ENCODE measurements at regions not wholly inside any gene's neighbourhood (a gene's known extent, or its start where the extent isn't known, plus 50 kb on each side); places are given as distances from the start of the nearest gene placed in this dataset.

DNA sequence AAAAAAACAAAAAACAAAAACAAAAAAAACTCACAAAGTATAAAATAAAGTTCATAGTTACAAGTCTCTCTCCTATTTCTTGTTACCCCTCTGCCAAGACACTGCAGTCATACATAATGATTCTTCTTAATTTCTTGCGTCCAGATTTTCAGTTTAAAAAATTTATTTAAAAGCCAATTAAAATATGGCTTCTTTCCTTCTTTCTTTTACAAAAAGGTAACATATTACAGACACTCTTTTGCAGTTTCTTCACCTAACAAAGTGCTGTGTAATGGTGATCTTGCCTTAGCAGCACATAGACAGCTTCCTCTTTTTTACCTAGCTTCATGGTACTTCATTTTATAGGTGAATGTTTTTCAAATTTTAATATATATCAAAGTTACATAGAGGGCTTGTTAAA, 136.1 kb upstream of the SGO1 start:
- Mint-ChIP-seq H3K9me3 (no peaks in the 10 kb centered on the region), H3K4me1 (peaks cover 19% of the 10 kb centered on the region), H3K27ac (no peak overlapping the region), H3K27me3 (ENCODE audit: low read depth) (no peaks in the 10 kb centered on the region), H3K4me3 (no peak overlapping the region), H3K36me3 (no peaks in the 10 kb centered on the region)
- TF ChIP-seq, protein P1, sequence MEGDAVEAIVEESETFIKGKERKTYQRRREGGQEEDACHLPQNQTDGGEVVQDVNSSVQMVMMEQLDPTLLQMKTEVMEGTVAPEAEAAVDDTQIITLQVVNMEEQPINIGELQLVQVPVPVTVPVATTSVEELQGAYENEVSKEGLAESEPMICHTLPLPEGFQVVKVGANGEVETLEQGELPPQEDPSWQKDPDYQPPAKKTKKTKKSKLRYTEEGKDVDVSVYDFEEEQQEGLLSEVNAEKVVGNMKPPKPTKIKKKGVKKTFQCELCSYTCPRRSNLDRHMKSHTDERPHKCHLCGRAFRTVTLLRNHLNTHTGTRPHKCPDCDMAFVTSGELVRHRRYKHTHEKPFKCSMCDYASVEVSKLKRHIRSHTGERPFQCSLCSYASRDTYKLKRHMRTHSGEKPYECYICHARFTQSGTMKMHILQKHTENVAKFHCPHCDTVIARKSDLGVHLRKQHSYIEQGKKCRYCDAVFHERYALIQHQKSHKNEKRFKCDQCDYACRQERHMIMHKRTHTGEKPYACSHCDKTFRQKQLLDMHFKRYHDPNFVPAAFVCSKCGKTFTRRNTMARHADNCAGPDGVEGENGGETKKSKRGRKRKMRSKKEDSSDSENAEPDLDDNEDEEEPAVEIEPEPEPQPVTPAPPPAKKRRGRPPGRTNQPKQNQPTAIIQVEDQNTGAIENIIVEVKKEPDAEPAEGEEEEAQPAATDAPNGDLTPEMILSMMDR (IDR thresholded peaks at IDR 0.05; ENCODE audit: unreplicated experiment) = no peak
- DNase-seq (ENCODE audit: low spot score in 2 of 2, unreplicated experiment in 2 of 2) = no peak

DNA sequence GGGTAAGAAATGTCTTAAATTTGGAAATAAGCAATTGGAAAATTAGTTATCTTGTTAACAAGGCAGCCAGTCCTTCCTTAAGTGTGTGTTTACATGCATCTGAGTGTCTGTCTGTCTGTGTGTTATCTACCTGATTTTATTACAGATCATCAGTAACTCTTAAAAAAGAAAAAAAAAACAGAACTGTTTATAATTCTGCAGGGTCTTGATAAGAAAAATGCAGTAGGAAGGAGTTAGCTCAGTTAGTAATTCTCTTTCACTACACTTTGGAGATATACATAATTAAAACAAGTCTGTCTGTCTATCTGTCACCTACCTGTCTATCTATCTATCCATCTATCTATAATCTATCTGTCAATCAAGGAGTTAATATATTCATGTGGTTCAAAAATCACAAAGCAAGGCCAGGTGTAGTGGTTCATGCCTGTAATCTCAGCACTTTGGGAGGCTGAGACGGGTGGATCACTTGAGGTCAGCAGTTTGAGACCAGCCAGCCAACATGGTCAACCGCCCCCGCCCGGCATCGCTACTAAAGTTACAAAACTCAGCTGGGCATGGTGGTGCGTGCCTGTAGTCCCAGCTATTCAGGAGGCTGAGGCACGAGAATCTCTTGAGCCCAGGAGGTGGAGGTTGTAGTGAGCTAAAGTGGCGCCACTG, 135.5 kb upstream of the SGO1 start:
- no peaks in the 10 kb centered on the region for H3K9me3 Mint-ChIP-seq
- no peak overlapping the region for H3K27ac Mint-ChIP-seq
- H3K27me3 Mint-ChIP-seq (ENCODE audit: low read depth) = no peaks in the 10 kb centered on the region
- TF ChIP-seq, protein P1 (IDR thresholded peaks at IDR 0.05; ENCODE audit: unreplicated experiment) = no peak
- DNase-seq (ENCODE audit: low spot score in 2 of 2, unreplicated experiment in 2 of 2) = no peak
- peaks cover 19% of the 10 kb centered on the region for H3K4me1 Mint-ChIP-seq
- no peaks in the 10 kb centered on the region for H3K36me3 Mint-ChIP-seq
- no peak overlapping the region for H3K4me3 Mint-ChIP-seq

DNA sequence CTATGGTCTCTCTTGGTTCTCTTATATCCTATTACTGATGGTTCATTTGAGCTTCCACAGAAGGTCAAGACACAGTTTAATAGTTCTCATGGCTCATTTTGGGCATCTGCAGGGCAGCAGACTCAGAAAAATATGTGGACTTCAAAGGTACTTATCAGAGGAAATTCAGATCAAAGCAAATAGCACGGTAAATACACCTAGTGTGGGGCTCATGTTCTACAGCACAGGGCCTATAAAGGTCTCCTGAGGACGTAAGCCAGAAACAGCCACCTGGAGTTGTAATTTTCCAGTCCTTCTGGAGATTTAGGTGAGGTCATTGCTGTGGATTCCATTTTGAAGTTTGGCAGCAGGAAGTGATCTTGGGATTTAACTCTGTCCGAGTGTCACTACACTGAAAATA, 134.5 kb upstream of the SGO1 start:
- H3K4me3 Mint-ChIP-seq = no peak overlapping the region
- no peak for DNase-seq (ENCODE audit: low spot score in 2 of 2, unreplicated experiment in 2 of 2)
- H3K36me3 Mint-ChIP-seq = no peaks in the 10 kb centered on the region
- H3K27ac Mint-ChIP-seq = no peak overlapping the region
- TF ChIP-seq, protein P1 (IDR thresholded peaks at IDR 0.05; ENCODE audit: unreplicated experiment) = no peak
- no peaks in the 10 kb centered on the region for H3K9me3 Mint-ChIP-seq
- peaks cover 19% of the 10 kb centered on the region for H3K4me1 Mint-ChIP-seq
- H3K27me3 Mint-ChIP-seq (ENCODE audit: low read depth) = no peaks in the 10 kb centered on the region

DNA sequence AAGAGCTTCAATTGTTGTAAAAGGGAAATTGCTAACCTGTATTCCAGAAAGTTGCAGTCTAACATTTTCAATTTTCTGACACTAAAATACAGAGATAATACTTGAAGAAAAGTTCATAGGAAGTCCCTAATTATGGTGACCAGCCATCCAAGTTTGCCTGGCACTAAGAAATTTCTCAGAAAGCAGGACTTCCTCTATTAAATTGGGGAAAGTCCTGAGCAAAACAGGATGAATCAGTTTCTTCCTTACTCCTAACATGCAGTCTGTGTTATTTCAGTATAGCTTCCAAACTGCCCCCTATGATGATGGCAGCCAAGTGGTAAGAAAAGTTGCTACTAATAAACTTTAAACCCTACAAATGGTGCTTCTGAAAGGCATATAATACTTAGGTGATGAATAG, 133.5 kb upstream of the SGO1 start:
- DNase-seq (ENCODE audit: low spot score in 2 of 2, unreplicated experiment in 2 of 2) = no peak
- H3K27me3 Mint-ChIP-seq (ENCODE audit: low read depth) = no peaks in the 10 kb centered on the region
- H3K4me3 Mint-ChIP-seq = no peak overlapping the region
- H3K27ac Mint-ChIP-seq = no peak overlapping the region
- peaks cover 11% of the 10 kb centered on the region for H3K4me1 Mint-ChIP-seq
- TF ChIP-seq, protein P1 (IDR thresholded peaks at IDR 0.05; ENCODE audit: unreplicated experiment) = no peak
- H3K9me3 Mint-ChIP-seq = peaks cover 2% of the 10 kb centered on the region
- no peaks in the 10 kb centered on the region for H3K36me3 Mint-ChIP-seq

DNA sequence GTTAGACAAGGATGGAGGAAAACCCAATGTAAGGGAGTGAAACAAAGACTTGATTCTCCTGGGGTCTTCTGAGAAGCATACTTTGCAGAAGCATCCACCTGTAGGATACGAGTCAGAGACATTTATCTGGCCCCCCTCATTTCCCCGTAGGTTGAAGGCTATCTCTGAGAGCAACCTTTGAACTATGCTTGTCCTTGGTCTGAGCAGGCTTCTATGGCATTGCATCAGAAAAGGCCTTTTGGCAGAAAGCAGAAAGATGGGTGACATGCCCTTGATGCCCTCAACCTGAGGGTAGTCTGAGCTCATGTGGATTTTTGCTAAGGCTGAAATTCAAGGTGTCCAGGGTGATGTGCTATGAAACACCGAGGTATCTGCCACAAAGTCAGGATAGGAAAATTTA, 131.6 kb upstream of the SGO1 start:
- peaks cover 6% of the 10 kb centered on the region for H3K9me3 Mint-ChIP-seq
- TF ChIP-seq, protein P1 (IDR thresholded peaks at IDR 0.05; ENCODE audit: unreplicated experiment) = no peak
- no peaks in the 10 kb centered on the region for H3K27me3 Mint-ChIP-seq (ENCODE audit: low read depth)
- no peak for DNase-seq (ENCODE audit: low spot score in 2 of 2, unreplicated experiment in 2 of 2)
- H3K4me1 Mint-ChIP-seq = peaks cover 7% of the 10 kb centered on the region
- no peak overlapping the region for H3K4me3 Mint-ChIP-seq
- no peak overlapping the region for H3K27ac Mint-ChIP-seq
- H3K36me3 Mint-ChIP-seq = no peaks in the 10 kb centered on the region

DNA sequence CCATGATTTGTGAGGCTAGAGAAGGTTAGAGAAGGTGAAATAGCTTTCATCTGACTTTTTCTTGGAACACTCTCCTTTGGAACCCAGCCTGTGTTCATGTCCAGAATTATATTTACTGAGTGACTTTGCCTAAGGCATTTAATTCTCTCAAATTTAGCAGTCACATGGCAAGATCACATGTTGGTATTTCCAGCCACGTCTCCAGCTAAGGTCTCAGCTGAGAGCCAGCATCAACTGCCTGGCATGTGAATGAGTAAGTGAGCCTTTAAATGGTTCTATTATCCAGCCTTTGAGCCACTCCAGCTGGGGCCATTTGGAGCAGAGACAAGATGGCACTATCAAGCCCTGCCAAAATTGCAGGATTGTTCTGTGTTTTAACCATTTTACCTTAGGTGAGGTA, 130.2 kb upstream of the SGO1 start:
- H3K4me1 Mint-ChIP-seq = peaks cover 7% of the 10 kb centered on the region
- no peak for DNase-seq (ENCODE audit: low spot score in 2 of 2, unreplicated experiment in 2 of 2)
- peaks cover 6% of the 10 kb centered on the region for H3K9me3 Mint-ChIP-seq
- TF ChIP-seq, protein P1 (IDR thresholded peaks at IDR 0.05; ENCODE audit: unreplicated experiment) = no peak
- H3K27ac Mint-ChIP-seq = no peak overlapping the region
- no peak overlapping the region for H3K4me3 Mint-ChIP-seq
- no peaks in the 10 kb centered on the region for H3K36me3 Mint-ChIP-seq
- no peaks in the 10 kb centered on the region for H3K27me3 Mint-ChIP-seq (ENCODE audit: low read depth)

Data from mesothelial cell of epicardium (in vitro differentiated cells).